ENCODE measurements at regions not wholly inside any gene's neighbourhood (a gene's known extent, or its start where the extent isn't known, plus 50 kb on each side); places are given as distances from the start of the nearest gene placed in this dataset.

- DNase-seq (no peak), FAIRE-seq (no peak)
- H3K4me1 ChIP-seq (ENCODE audit: control insufficient read depth in 2 of 3, insufficient read depth in 2 of 3, low read depth in 1 of 3, low read length in 3 of 3) = no peaks in the 10 kb centered on the region
- no peaks in the 10 kb centered on the region for H3K27me3 ChIP-seq (ENCODE audit: control insufficient read depth, insufficient read depth, low read length)
- H3K9ac ChIP-seq (ENCODE audit: low read length in 3 of 3) = no peak overlapping the region
- H3K36me3 ChIP-seq (ENCODE audit: control insufficient read depth in 2 of 3, insufficient read depth in 3 of 3, low read length in 3 of 3) = no peaks in the 10 kb centered on the region
- no peaks in the 10 kb centered on the region for H3K9me3 ChIP-seq (ENCODE audit: control insufficient read depth in 2 of 3, insufficient read depth in 1 of 3, low read length in 3 of 3)
- no peak overlapping the region for H3K27ac ChIP-seq (ENCODE audit: low read depth in 2 of 2, low read length in 2 of 2)
- intact Hi-C loops (cut with DNase I) = no loop called here
- no peak for TF ChIP-seq CTCF (IDR thresholded peaks at IDR 0.05; ENCODE audit: borderline replicate concordance, extremely low read depth, insufficient read depth)
- no peak overlapping the region for H3K4me3 ChIP-seq (ENCODE audit: low read length in 3 of 3)
Measured at GRCh38 chrX:42466332-42467046, 311.5 kb downstream of the PPP1R2C start.

GRCh38 chrX:42465821-42466220 lies 312.1 kb downstream of the PPP1R2C start:
- Histone ChIP-seq H3K9ac (ENCODE audit: low read length in 3 of 3) (no peak overlapping the region), H3K27ac (ENCODE audit: low read depth in 2 of 2, low read length in 2 of 2) (no peak overlapping the region), H3K36me3 (ENCODE audit: control insufficient read depth in 2 of 3, insufficient read depth in 3 of 3, low read length in 3 of 3) (no peaks in the 10 kb centered on the region), H3K27me3 (ENCODE audit: control insufficient read depth, insufficient read depth, low read length) (no peaks in the 10 kb centered on the region), H3K4me1 (ENCODE audit: control insufficient read depth in 2 of 3, insufficient read depth in 2 of 3, low read depth in 1 of 3, low read length in 3 of 3) (no peaks in the 10 kb centered on the region), H3K9me3 (ENCODE audit: control insufficient read depth in 2 of 3, insufficient read depth in 1 of 3, low read length in 3 of 3) (no peaks in the 10 kb centered on the region), H3K4me3 (ENCODE audit: low read length in 3 of 3) (no peak overlapping the region)
- DNase-seq (no peak), FAIRE-seq (no peak)
- TF ChIP-seq CTCF (IDR thresholded peaks at IDR 0.05; ENCODE audit: borderline replicate concordance, extremely low read depth, insufficient read depth) = no peak
- intact Hi-C loops (cut with DNase I) = no loop called here

GRCh38 chrX:42463706-42464490 lies 314.1 kb downstream of the PPP1R2C start:
- Histone ChIP-seq H3K4me3 (ENCODE audit: low read length in 3 of 3) (no peak overlapping the region), H3K4me1 (ENCODE audit: control insufficient read depth in 2 of 3, insufficient read depth in 2 of 3, low read depth in 1 of 3, low read length in 3 of 3) (no peaks in the 10 kb centered on the region), H3K27ac (ENCODE audit: low read depth in 2 of 2, low read length in 2 of 2) (no peak overlapping the region), H3K36me3 (ENCODE audit: control insufficient read depth in 2 of 3, insufficient read depth in 3 of 3, low read length in 3 of 3) (no peaks in the 10 kb centered on the region), H3K9ac (ENCODE audit: low read length in 3 of 3) (no peak overlapping the region), H3K9me3 (ENCODE audit: control insufficient read depth in 2 of 3, insufficient read depth in 1 of 3, low read length in 3 of 3) (no peaks in the 10 kb centered on the region), H3K27me3 (ENCODE audit: control insufficient read depth, insufficient read depth, low read length) (no peaks in the 10 kb centered on the region)
- DNase-seq (no peak), FAIRE-seq (no peak)
- TF ChIP-seq CTCF (IDR thresholded peaks at IDR 0.05; ENCODE audit: borderline replicate concordance, extremely low read depth, insufficient read depth) = no peak
- intact Hi-C loops (cut with DNase I) = no loop called here
